Mesendoderm (in vitro differentiated cells): ENCODE measurements at regions not wholly inside any gene's neighbourhood (a gene's known extent, or its start where the extent isn't known, plus 50 kb on each side); places are given as distances from the start of the nearest gene placed in this dataset.
A peak's percentile ranks its signal among the peaks of the same experiment; 100 is the strongest.

ENCODE experiments used
- DNase-seq: peaks from one replicate; pipeline ENCODE4 v3.0.0; 2013
- H2AK5ac ChIP-seq: 2 replicates; pipeline ENCODE4 v1.6.1; 2013; ENCODE audit warnings: low read length, inconsistent platforms
- H2BK120ac ChIP-seq: 2 replicates; pipeline ENCODE4 v1.6.1; 2013; ENCODE audit warnings: low read depth, mild to moderate bottlenecking, low read length, moderate library complexity, mixed read lengths
- H2BK15ac ChIP-seq: replicated peaks from 2 replicates; pipeline ENCODE4 v1.6.1; 2013; ENCODE audit warnings: low read depth, mild to moderate bottlenecking, moderate library complexity
- H2BK5ac ChIP-seq: 2 replicates; pipeline ENCODE4 v1.6.1; 2013; ENCODE audit warnings: low read length, inconsistent platforms
- H3K18ac ChIP-seq: 2 replicates; pipeline ENCODE4 v1.6.1; 2013; ENCODE audit warnings: mild to moderate bottlenecking, low read length, mixed read lengths
- H3K23ac ChIP-seq: one replicate; pipeline ENCODE4 v1.6.1; 2013; ENCODE audit warnings: low read length
- H3K27ac ChIP-seq: 2 replicates; pipeline ENCODE4 v1.5.1; 2013; ENCODE audit warnings: low read depth, mild to moderate bottlenecking, inconsistent platforms, low read length, moderate library complexity
- H3K27me3 ChIP-seq: 2 replicates; pipeline ENCODE4 v1.6.1; 2013; ENCODE audit warnings: low read length, control low read depth, mild to moderate bottlenecking, inconsistent platforms; ENCODE audit not compliant: insufficient read depth, poor library complexity
- H3K36me3 ChIP-seq: 2 replicates; pipeline ENCODE4 v1.6.1; 2013; ENCODE audit warnings: low read length, inconsistent platforms; ENCODE audit not compliant: control insufficient read depth, insufficient read depth
- H3K4ac ChIP-seq: one replicate; pipeline ENCODE4 v1.6.1; 2013; ENCODE audit warnings: low read depth, mild to moderate bottlenecking, low read length, moderate library complexity
- H3K4me1 ChIP-seq: 2 replicates; pipeline ENCODE4 v1.6.1; 2013; ENCODE audit warnings: low read depth, low read length, inconsistent platforms; ENCODE audit not compliant: control insufficient read depth
- H3K4me2 ChIP-seq: 2 replicates; pipeline ENCODE4 v1.6.1; 2013; ENCODE audit warnings: low read length
- H3K4me3 ChIP-seq: 2 replicates; pipeline ENCODE4 v1.5.1; 2013; ENCODE audit warnings: mild to moderate bottlenecking, low read length
- H3K56ac ChIP-seq: one replicate; pipeline ENCODE4 v1.6.1; 2013; ENCODE audit warnings: low read length
- H3K79me1 ChIP-seq: 2 replicates; pipeline ENCODE4 v1.6.1; 2013; ENCODE audit warnings: low read length, inconsistent platforms
- H3K79me2 ChIP-seq: 2 replicates; pipeline ENCODE4 v1.6.1; 2013; ENCODE audit warnings: mild to moderate bottlenecking, low read length; ENCODE audit not compliant: control insufficient read depth, insufficient read depth
- H3K9ac ChIP-seq: 2 replicates; pipeline ENCODE4 v1.6.1; 2013; ENCODE audit warnings: low read length, inconsistent platforms
- H4K5ac ChIP-seq: one replicate; pipeline ENCODE4 v1.6.1; 2013; ENCODE audit warnings: low read length
- H4K8ac ChIP-seq: one replicate; pipeline ENCODE4 v1.6.1; 2013; ENCODE audit warnings: low read depth, mild to moderate bottlenecking, control low read depth, low read length, moderate library complexity
- WGBS: extraction: QIAGEN DNeasy Blood & Tissue Kit; methylation state at CpG from one replicate; pipeline ENCODE4 v1.1.7; 2013; ENCODE audit warnings: low lambda C conversion rate, missing lambda C conversion rate; ENCODE audit not compliant: insufficient coverage; ENCODE audit errors: extremely low coverage; 5-methylcytosine and 5-hydroxymethylcytosine counted together

- H3K27me3 ChIP-seq, result no peaks in the 10 kb centered on the region
- H3K27ac ChIP-seq, result no peak overlapping the region
- no peak overlapping the region for H2BK120ac ChIP-seq
- no peak overlapping the region for H2BK15ac ChIP-seq
- H3K18ac ChIP-seq, result no peak overlapping the region
- H4K5ac ChIP-seq, result no peak overlapping the region
- H3K4ac ChIP-seq, result no peak overlapping the region
- no peak overlapping the region for H3K23ac ChIP-seq
- H3K4me2 ChIP-seq, result no peak overlapping the region
- WGBS, result no CpG with 5 or more reads among the region's 5 CpGs
- no peaks in the 10 kb centered on the region for H3K79me1 ChIP-seq
- H3K9ac ChIP-seq, result no peak overlapping the region
- H3K4me1 ChIP-seq, result no peaks in the 10 kb centered on the region
- no peaks in the 10 kb centered on the region for H3K36me3 ChIP-seq
- H3K56ac ChIP-seq, result no peak overlapping the region
- no peak overlapping the region for H2BK5ac ChIP-seq
- no peak overlapping the region for H2AK5ac ChIP-seq
- no peak overlapping the region for H3K4me3 ChIP-seq
- no peak for DNase-seq
- no peak overlapping the region for H4K8ac ChIP-seq
- H3K79me2 ChIP-seq, result no peaks in the 10 kb centered on the region
These were observed 313.8 kb upstream of the AKR1E2 start for GRCh38 chr10:4512196-4512595.

- no peak overlapping the region for H3K4me2 ChIP-seq
- H3K4ac ChIP-seq, result no peak overlapping the region
- no peak overlapping the region for H3K4me3 ChIP-seq
- no peaks in the 10 kb centered on the region for H3K27me3 ChIP-seq
- no peak overlapping the region for H3K23ac ChIP-seq
- H2BK15ac ChIP-seq, result no peak overlapping the region
- no peak overlapping the region for H3K9ac ChIP-seq
- no peaks in the 10 kb centered on the region for H3K79me1 ChIP-seq
- DNase-seq, result no peak
- H2AK5ac ChIP-seq, result no peak overlapping the region
- no peak overlapping the region for H2BK5ac ChIP-seq
- no peaks in the 10 kb centered on the region for H3K36me3 ChIP-seq
- H4K8ac ChIP-seq, result no peak overlapping the region
- no peak overlapping the region for H3K18ac ChIP-seq
- no CpG with 5 or more reads among the region's 4 CpGs for WGBS
- no peak overlapping the region for H3K56ac ChIP-seq
- H3K79me2 ChIP-seq, result no peaks in the 10 kb centered on the region
- no peak overlapping the region for H2BK120ac ChIP-seq
- no peak overlapping the region for H4K5ac ChIP-seq
- H3K27ac ChIP-seq, result no peak overlapping the region
- H3K4me1 ChIP-seq, result no peaks in the 10 kb centered on the region
These were observed 314.5 kb upstream of the AKR1E2 start for GRCh38 chr10:4511509-4511908.

DNA sequence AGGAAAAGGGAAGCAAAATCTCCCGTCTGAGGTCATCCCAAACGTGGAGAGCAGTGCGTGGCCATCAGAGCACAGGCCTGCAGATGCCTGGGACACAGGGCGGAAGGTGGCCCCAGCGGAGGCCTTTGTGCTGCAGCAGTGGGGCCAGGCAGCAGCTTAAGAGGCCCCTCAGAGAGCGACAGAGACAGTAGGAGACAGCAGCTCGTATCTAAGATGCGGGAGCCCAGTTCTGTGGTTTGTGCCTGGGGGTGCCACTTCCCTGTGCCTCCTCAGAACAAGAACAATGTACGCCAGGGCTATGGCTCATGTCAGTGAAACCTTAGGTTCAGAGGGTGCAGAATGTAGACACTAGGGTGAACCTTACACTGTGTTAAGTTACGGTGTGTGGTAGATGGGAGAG is 316.6 kb upstream of the AKR1E2 start:
- H2BK15ac ChIP-seq, result no peak overlapping the region
- no peaks in the 10 kb centered on the region for H3K79me2 ChIP-seq
- no peak overlapping the region for H3K56ac ChIP-seq
- no peak overlapping the region for H3K9ac ChIP-seq
- H3K18ac ChIP-seq, result no peak overlapping the region
- no peaks in the 10 kb centered on the region for H3K79me1 ChIP-seq
- no peak overlapping the region for H2BK120ac ChIP-seq
- H4K8ac ChIP-seq, result no peak overlapping the region
- H3K36me3 ChIP-seq, result no peaks in the 10 kb centered on the region
- no peak overlapping the region for H3K27ac ChIP-seq
- no peak overlapping the region for H3K4ac ChIP-seq
- no peak overlapping the region for H4K5ac ChIP-seq
- H3K4me2 ChIP-seq, result no peak overlapping the region
- H2BK5ac ChIP-seq, result no peak overlapping the region
- no peaks in the 10 kb centered on the region for H3K27me3 ChIP-seq
- no peak overlapping the region for H3K4me3 ChIP-seq
- H3K4me1 ChIP-seq, result no peaks in the 10 kb centered on the region
- no peak overlapping the region for H3K23ac ChIP-seq
- no CpG with 5 or more reads among the region's 10 CpGs for WGBS
- no peak for DNase-seq
- H2AK5ac ChIP-seq, result no peak overlapping the region

- Histone ChIP-seq H2AK5ac (no peak overlapping the region), H4K5ac (no peak overlapping the region), H3K4me1 (no peaks in the 10 kb centered on the region), H2BK120ac (no peak overlapping the region), H3K23ac (no peak overlapping the region), H3K27ac (no peak overlapping the region), H2BK15ac (no peak overlapping the region), H2BK5ac (no peak overlapping the region), H3K27me3 (no peaks in the 10 kb centered on the region), H3K9ac (no peak overlapping the region), H3K79me2 (no peaks in the 10 kb centered on the region), H3K4me3 (no peak overlapping the region), H3K4me2 (no peak overlapping the region), H4K8ac (no peak overlapping the region), H3K4ac (no peak overlapping the region), H3K18ac (no peak overlapping the region), H3K56ac (no peak overlapping the region), H3K36me3 (no peaks in the 10 kb centered on the region), H3K79me1 (no peaks in the 10 kb centered on the region)
- DNase-seq, result no peak
- no CpG with 5 or more reads among the region's 2 CpGs for WGBS
These were observed 319.9 kb upstream of the AKR1E2 start for GRCh38 chr10:4506095-4506494.

DNA sequence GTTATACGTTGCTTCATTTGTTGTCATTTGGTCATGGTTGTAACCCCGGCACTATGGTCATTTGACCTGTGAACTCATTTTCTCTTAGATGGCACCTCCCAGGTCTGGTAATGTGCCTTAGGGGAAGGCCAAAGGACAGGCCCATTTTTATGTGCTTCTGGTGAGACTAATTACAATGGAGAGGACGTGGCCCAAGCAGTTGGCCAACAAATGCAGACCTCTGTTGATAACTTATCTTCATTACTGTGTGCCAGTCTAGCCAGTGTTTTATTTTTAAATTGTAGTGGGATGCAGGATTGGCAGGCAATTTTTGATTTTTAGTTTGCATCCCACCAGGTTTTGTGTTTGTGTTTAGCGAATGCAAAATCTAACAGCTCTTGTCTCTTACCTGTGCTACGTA is 321.5 kb upstream of the AKR1E2 start:
- WGBS, result no CpG with 5 or more reads among the region's 5 CpGs
- Histone ChIP-seq H3K9ac (no peak overlapping the region), H3K18ac (no peak overlapping the region), H4K5ac (no peak overlapping the region), H3K4me3 (no peak overlapping the region), H3K4ac (no peak overlapping the region), H3K27me3 (no peaks in the 10 kb centered on the region), H2BK120ac (no peak overlapping the region), H3K56ac (no peak overlapping the region), H2BK15ac (no peak overlapping the region), H2BK5ac (no peak overlapping the region), H3K23ac (no peak overlapping the region), H4K8ac (no peak overlapping the region), H3K79me2 (no peaks in the 10 kb centered on the region), H3K79me1 (no peaks in the 10 kb centered on the region), H3K27ac (no peak overlapping the region), H3K36me3 (no peaks in the 10 kb centered on the region), H3K4me2 (no peak overlapping the region), H3K4me1 (no peaks in the 10 kb centered on the region), H2AK5ac (no peak overlapping the region)
- DNase-seq, result no peak

GRCh38 chr10:4503076-4503475 is 322.9 kb upstream of the AKR1E2 start:
- H3K4me1 ChIP-seq, result no peaks in the 10 kb centered on the region
- H3K79me1 ChIP-seq, result no peaks in the 10 kb centered on the region
- no CpG with 5 or more reads among the region's 2 CpGs for WGBS
- no peak overlapping the region for H2AK5ac ChIP-seq
- H3K56ac ChIP-seq, result no peak overlapping the region
- no peak overlapping the region for H3K18ac ChIP-seq
- no peak overlapping the region for H3K4me3 ChIP-seq
- H2BK5ac ChIP-seq, result no peak overlapping the region
- H3K4ac ChIP-seq, result no peak overlapping the region
- no peaks in the 10 kb centered on the region for H3K79me2 ChIP-seq
- no peak overlapping the region for H3K9ac ChIP-seq
- H4K8ac ChIP-seq, result no peak overlapping the region
- H3K27ac ChIP-seq, result no peak overlapping the region
- H2BK15ac ChIP-seq, result no peak overlapping the region
- H3K27me3 ChIP-seq, result no peaks in the 10 kb centered on the region
- peak; percentile 38 for DNase-seq
- no peaks in the 10 kb centered on the region for H3K36me3 ChIP-seq
- no peak overlapping the region for H3K23ac ChIP-seq
- no peak overlapping the region for H4K5ac ChIP-seq
- no peak overlapping the region for H3K4me2 ChIP-seq
- H2BK120ac ChIP-seq, result no peak overlapping the region
